ENCODE measurements at regions not wholly inside any gene's neighbourhood (a gene's known extent, or its start where the extent isn't known, plus 50 kb on each side); places are given as distances from the start of the nearest gene placed in this dataset.

- CTCF ChIA-PET = interaction anchor here (0.6 to 1.9 kb wide), 17 partner anchors 10 to 1773 kb away, joined by 3 to 7 read pairs (median 4); no protein-coding TSS in a partner anchor
- DNase-seq (ENCODE audit: low spot score) = peak; percentile 67
- H3K27ac ChIP-seq = no peak overlapping the region
- peak; percentile 91 for TF ChIP-seq CTCF (conservative IDR thresholded peaks at IDR 0.05; ENCODE audit: low read depth)
- POLR2A ChIA-PET (ENCODE audit: low non-redundant PET) = interaction anchor here (0.6 kb wide), 1 partner anchor 141 kb away, joined by 4 read pairs; no protein-coding TSS in a partner anchor
These were observed 67.0 kb downstream of the CHRNA1 start for GRCh38 chr2:174697255-174697654.

- no peak for DNase-seq (ENCODE audit: low spot score)
- TF ChIP-seq CTCF (conservative IDR thresholded peaks at IDR 0.05; ENCODE audit: low read depth) = no peak
- no peak overlapping the region for H3K27ac ChIP-seq
- ChIA-PET POLR2A (ENCODE audit: low non-redundant PET) (no interaction called here), CTCF (interaction anchor here (0.6 to 1.6 kb wide), 3 partner anchors 232 to 292 kb away, joined by 3 to 5 read pairs (median 4); no protein-coding TSS in a partner anchor)
These were observed 69.4 kb downstream of the CHRNA1 start for GRCh38 chr2:174694920-174695319.

GRCh38 chr2:174694196-174694878, 69.9 kb downstream of the CHRNA1 start:
- H3K27ac ChIP-seq = no peak overlapping the region
- ChIA-PET CTCF (interaction anchor here (1.2 to 1.6 kb wide), 2 partner anchors 232 to 1403 kb away, joined by 5 to 7 read pairs; no protein-coding TSS in a partner anchor), POLR2A (ENCODE audit: low non-redundant PET) (no interaction called here)
- no peak for DNase-seq (ENCODE audit: low spot score)
- TF ChIP-seq CTCF (conservative IDR thresholded peaks at IDR 0.05; ENCODE audit: low read depth) = no peak

GRCh38 chr2:174693344-174693743, 70.9 kb downstream of the CHRNA1 start:
- CTCF ChIA-PET = interaction anchor here (0.6 to 1.6 kb wide), 3 partner anchors 11 to 1404 kb away, joined by 4 to 7 read pairs (median 5); no protein-coding TSS in a partner anchor
- TF ChIP-seq CTCF (conservative IDR thresholded peaks at IDR 0.05; ENCODE audit: low read depth) = no peak
- POLR2A ChIA-PET (ENCODE audit: low non-redundant PET) = no interaction called here
- no peak overlapping the region for H3K27ac ChIP-seq
- DNase-seq (ENCODE audit: low spot score) = no peak

GRCh38 chr2:174692256-174692919, 71.9 kb downstream of the CHRNA1 start:
- no peak overlapping the region for H3K27ac ChIP-seq
- ChIA-PET POLR2A (ENCODE audit: low non-redundant PET) (no interaction called here), CTCF (no interaction called here)
- DNase-seq (ENCODE audit: low spot score) = no peak
- no peak for TF ChIP-seq CTCF (conservative IDR thresholded peaks at IDR 0.05; ENCODE audit: low read depth)

- no peak overlapping the region for H3K27ac ChIP-seq
- DNase-seq (ENCODE audit: low spot score) = no peak
- no peak for TF ChIP-seq CTCF (conservative IDR thresholded peaks at IDR 0.05; ENCODE audit: low read depth)
- CTCF ChIA-PET = no interaction called here
- POLR2A ChIA-PET (ENCODE audit: low non-redundant PET) = no interaction called here
These were observed 73.0 kb downstream of the CHRNA1 start for GRCh38 chr2:174691201-174691779.
